Activated B cell treated with CpG ODN at 0.5 μM for 24 hours (primary cell): ENCODE measurements at regions not wholly inside any gene's neighbourhood (a gene's known extent, or its start where the extent isn't known, plus 50 kb on each side); places are given as distances from the start of the nearest gene placed in this dataset.

Experiments
- ATAC-seq: fragments of 200-7000 bp; cut with Tn5 transposase; one replicate; pipeline ENCODE4 v1.10.0; 2021; ENCODE audit warnings: low read depth, mild to moderate bottlenecking, moderate library complexity
- CTCF ChIA-PET: fragments of 350-600 bp; sonication (Branson Sonifier 250); formaldehyde crosslinking; loops from one replicate; lab custom pipeline; 2021; ENCODE audit warnings: antibody characterized with exemption; lab: Charles Lee
- POLR2A ChIA-PET: fragments of 350-600 bp; sonication (Branson Sonifier 250); formaldehyde crosslinking; loops from one replicate; lab custom pipeline; 2021; ENCODE audit warnings: antibody characterized with exemption; lab: Charles Lee
- DNase-seq: peaks from one replicate; pipeline ENCODE4 v3.0.0; 2022
- H3K27ac Mint-ChIP-seq: one replicate; pipeline ENCODE4 v1.8.0; 2020; ENCODE audit warnings: mixed read lengths
- H3K27me3 Mint-ChIP-seq: one replicate; pipeline ENCODE4 v1.8.0; 2021; ENCODE audit warnings: mixed read lengths
- H3K36me3 Mint-ChIP-seq: one replicate; pipeline ENCODE4 v1.8.0; 2021; ENCODE audit warnings: low read depth, mixed read lengths
- H3K4me1 Mint-ChIP-seq: one replicate; pipeline ENCODE4 v1.8.0; 2021; ENCODE audit warnings: mixed read lengths
- H3K4me3 Mint-ChIP-seq: one replicate; pipeline ENCODE4 v1.8.0; 2020; ENCODE audit warnings: mild to moderate bottlenecking, mixed read lengths
- H3K9me3 Mint-ChIP-seq: one replicate; pipeline ENCODE4 v1.8.0; 2020; ENCODE audit warnings: mixed read lengths
- CTCF ChIP-seq: fragments of 200-600 bp; IDR thresholded peaks from one replicate; pipeline ENCODE4 v1.8.0; 2022; ENCODE audit warnings: antibody characterized with exemption, mild to moderate bottlenecking
- intact Hi-C: fragments of 100-400 bp; cut with micrococcal nuclease; formaldehyde crosslinking; loops from one replicate; pipeline ENCODE4 v1.15.1; 2024

GRCh38 chr1:220954321-220955075 is 75.3 kb downstream of the HLX start:
- ATAC-seq (no peak), DNase-seq (no peak)
- ChIA-PET POLR2A (no interaction called here), CTCF (no interaction called here)
- Mint-ChIP-seq H3K9me3 (peaks cover 3% of the 10 kb centered on the region), H3K4me1 (no peaks in the 10 kb centered on the region), H3K27ac (no peak overlapping the region), H3K36me3 (peaks cover 1% of the 10 kb centered on the region), H3K4me3 (no peak overlapping the region), H3K27me3 (no peaks in the 10 kb centered on the region)
- TF ChIP-seq CTCF, result no peak
- intact Hi-C loops, result no loop called here

GRCh38 chr1:220955116-220955515 is 75.9 kb downstream of the HLX start:
- Mint-ChIP-seq H3K27ac (no peak overlapping the region), H3K4me3 (no peak overlapping the region), H3K9me3 (no peaks in the 10 kb centered on the region), H3K4me1 (no peaks in the 10 kb centered on the region), H3K36me3 (peaks cover 1% of the 10 kb centered on the region), H3K27me3 (no peaks in the 10 kb centered on the region)
- POLR2A ChIA-PET, result no interaction called here
- intact Hi-C loops, result no loop called here
- CTCF ChIA-PET, result no interaction called here
- ATAC-seq, result no peak
- TF ChIP-seq CTCF, result no peak
- no peak for DNase-seq

- H3K27ac Mint-ChIP-seq, result no peak overlapping the region
- H3K36me3 Mint-ChIP-seq, result no peaks in the 10 kb centered on the region
Observed at GRCh38 chr1:220956501-220957232, 77.4 kb downstream of the HLX start.

GRCh38 chr1:220957233-220957605 is 78.0 kb downstream of the HLX start:
- Mint-ChIP-seq H3K36me3 (no peaks in the 10 kb centered on the region), H3K4me3 (no peak overlapping the region)

More at GRCh38 chr1:220956501-220957232, 77.4 kb downstream of the HLX start:
- no peaks in the 10 kb centered on the region for H3K4me1 Mint-ChIP-seq
- ATAC-seq (no peak), DNase-seq (no peak)
- no peak overlapping the region for H3K4me3 Mint-ChIP-seq
- no peaks in the 10 kb centered on the region for H3K9me3 Mint-ChIP-seq
- CTCF ChIA-PET, result no interaction called here
- intact Hi-C loops, result no loop called here
- no peaks in the 10 kb centered on the region for H3K27me3 Mint-ChIP-seq
- TF ChIP-seq CTCF, result no peak
- POLR2A ChIA-PET, result no interaction called here

More at GRCh38 chr1:220957233-220957605, 78.0 kb downstream of the HLX start:
- ChIA-PET CTCF (no interaction called here), POLR2A (no interaction called here)
- no peak for TF ChIP-seq CTCF
- intact Hi-C loops, result no loop called here
- no peaks in the 10 kb centered on the region for H3K27me3 Mint-ChIP-seq
- ATAC-seq, result no peak
- DNase-seq, result no peak
- no peaks in the 10 kb centered on the region for H3K9me3 Mint-ChIP-seq
- no peak overlapping the region for H3K27ac Mint-ChIP-seq
- no peaks in the 10 kb centered on the region for H3K4me1 Mint-ChIP-seq
